ENCODE measurements at regions not wholly inside any gene's neighbourhood (a gene's known extent, or its start where the extent isn't known, plus 50 kb on each side); places are given as distances from the start of the nearest gene placed in this dataset.

GRCh38 chrX:68894513-68895340 lies 65.9 kb downstream of the EFNB1 start:
- H3K9me3 Mint-ChIP-seq: peaks cover 6% of the 10 kb centered on the region

GRCh38 chrX:68894142-68894512 lies 65.3 kb downstream of the EFNB1 start:
- DNase-seq (ENCODE audit: low spot score in 2 of 2, unreplicated experiment in 2 of 2): no peak
- H3K4me3 Mint-ChIP-seq: no peak overlapping the region
- H3K36me3 Mint-ChIP-seq: no peaks in the 10 kb centered on the region
- H3K4me1 Mint-ChIP-seq: peaks cover 49% of the 10 kb centered on the region
- TF ChIP-seq CTCF (IDR thresholded peaks at IDR 0.05; ENCODE audit: unreplicated experiment): no peak
- peak overlapping the region; percentile 73 for H3K27ac Mint-ChIP-seq
- no peaks in the 10 kb centered on the region for H3K27me3 Mint-ChIP-seq (ENCODE audit: low read depth)
- peaks cover 6% of the 10 kb centered on the region for H3K9me3 Mint-ChIP-seq

More at GRCh38 chrX:68894513-68895340, 65.9 kb downstream of the EFNB1 start:
- Mint-ChIP-seq H3K36me3 (no peaks in the 10 kb centered on the region), H3K4me3 (no peak overlapping the region), H3K27ac (peak overlapping the region; percentile 90), H3K27me3 (ENCODE audit: low read depth) (no peaks in the 10 kb centered on the region), H3K4me1 (peaks cover 49% of the 10 kb centered on the region)
- no peak for TF ChIP-seq CTCF (IDR thresholded peaks at IDR 0.05; ENCODE audit: unreplicated experiment)
- no peak for DNase-seq (ENCODE audit: low spot score in 2 of 2, unreplicated experiment in 2 of 2)

GRCh38 chrX:68892651-68893050 lies 63.8 kb downstream of the EFNB1 start:
- peaks cover 6% of the 10 kb centered on the region for H3K9me3 Mint-ChIP-seq
- H3K4me1 Mint-ChIP-seq: peaks cover 40% of the 10 kb centered on the region
- no peak for TF ChIP-seq CTCF (IDR thresholded peaks at IDR 0.05; ENCODE audit: unreplicated experiment)
- no peak overlapping the region for H3K27ac Mint-ChIP-seq
- H3K36me3 Mint-ChIP-seq: no peaks in the 10 kb centered on the region
- no peaks in the 10 kb centered on the region for H3K27me3 Mint-ChIP-seq (ENCODE audit: low read depth)
- H3K4me3 Mint-ChIP-seq: no peak overlapping the region
- no peak for DNase-seq (ENCODE audit: low spot score in 2 of 2, unreplicated experiment in 2 of 2)

GRCh38 chrX:68892134-68892533 lies 63.3 kb downstream of the EFNB1 start:
- no peaks in the 10 kb centered on the region for H3K27me3 Mint-ChIP-seq (ENCODE audit: low read depth)
- no peak for DNase-seq (ENCODE audit: low spot score in 2 of 2, unreplicated experiment in 2 of 2)
- peaks cover 35% of the 10 kb centered on the region for H3K4me1 Mint-ChIP-seq
- no peak for TF ChIP-seq CTCF (IDR thresholded peaks at IDR 0.05; ENCODE audit: unreplicated experiment)
- H3K9me3 Mint-ChIP-seq: peaks cover 6% of the 10 kb centered on the region
- H3K36me3 Mint-ChIP-seq: no peaks in the 10 kb centered on the region
- no peak overlapping the region for H3K27ac Mint-ChIP-seq
- H3K4me3 Mint-ChIP-seq: no peak overlapping the region

Measured in mesothelial cell of epicardium (in vitro differentiated cells).